ENCODE measurements at regions not wholly inside any gene's neighbourhood (a gene's known extent, or its start where the extent isn't known, plus 50 kb on each side); places are given as distances from the start of the nearest gene placed in this dataset.
A peak's percentile ranks its signal among the peaks of the same experiment; 100 is the strongest.
"Not testable (repeated sequence)": the region's sequence is repeated elsewhere in the genome, so short reads cannot be mapped to it uniquely, and the experiment has no call there.

- TF ChIP-seq ZNF761 (CRISPR knock-in tag; conservative IDR thresholded peaks at IDR 0.05) = 0 out of 2 replicates have a peak, but pooled peaks have one; percentile 32
- 0 out of 2 replicates have a peak, but pooled peaks have one; percentile 19 for TF ChIP-seq ZNF772 (CRISPR knock-in tag; IDR thresholded peaks at IDR 0.05)
- peak; percentile 44; the same call in 1 of the 2 replicates for TF ChIP-seq ZNF350 (CRISPR knock-in tag; IDR thresholded peaks at IDR 0.05; ENCODE audit: borderline replicate concordance, low read depth)
- peak; percentile 39; the same call in 1 of the 2 replicates for TF ChIP-seq NCOA2 (CRISPR knock-in tag; IDR thresholded peaks at IDR 0.05)
- TF ChIP-seq GMEB1 (CRISPR knock-in tag; IDR thresholded peaks at IDR 0.05; ENCODE audit: borderline replicate concordance) = peak; percentile 18; the same call in 1 of the 2 replicates
- not testable (repeated sequence) for TF ChIP-seq SOX13 (IDR thresholded peaks at IDR 0.05)
- peak in 1 of 2 experiments; percentile 26; a peak in 1 of 4 replicates for TF ChIP-seq SOX13 (CRISPR knock-in tag; conservative IDR thresholded peaks at IDR 0.05 in 1 of 2, IDR thresholded peaks at IDR 0.05 in 1 of 2)
- TF ChIP-seq RFX5 (IDR thresholded peaks at IDR 0.05; ENCODE audit: low read depth, low read length) = peak; percentile 52; the same call in 1 of the 2 replicates
- 0 out of 2 replicates have a peak, but pooled peaks have one; percentile 41 for TF ChIP-seq ZNF296 (CRISPR knock-in tag; conservative IDR thresholded peaks at IDR 0.05)
- peak; percentile 91 for TF ChIP-seq KLF6 (CRISPR knock-in tag; IDR thresholded peaks at IDR 0.05)
- TF ChIP-seq MAX (IDR thresholded peaks at IDR 0.05) = peak; percentile 48; the same call in 1 of the 2 replicates
- TF ChIP-seq TFDP1 (CRISPR knock-in tag; IDR thresholded peaks at IDR 0.05; ENCODE audit: borderline replicate concordance) = peak; percentile 42; the same call in 1 of the 2 replicates
- TF ChIP-seq POGZ (CRISPR knock-in tag; IDR thresholded peaks at IDR 0.05) = 0 out of 2 replicates have a peak, but pooled peaks have one; percentile 36
- TF ChIP-seq ERF (CRISPR knock-in tag; IDR thresholded peaks at IDR 0.05) = peak; percentile 87
- TF ChIP-seq ZNF709 (CRISPR knock-in tag; IDR thresholded peaks at IDR 0.05) = peak; percentile 50; the same call in 1 of the 2 replicates
- peak; percentile 51; the same call in 1 of the 2 replicates for TF ChIP-seq FOXK1 (CRISPR knock-in tag; IDR thresholded peaks at IDR 0.05; ENCODE audit: borderline replicate concordance, low read depth)
- TF ChIP-seq CSRNP1 (CRISPR knock-in tag; IDR thresholded peaks at IDR 0.05) = peak; percentile 43; the same call in 1 of the 2 replicates
- 0 out of 2 replicates have a peak, but pooled peaks have one; percentile 40 for TF ChIP-seq TEAD2 (CRISPR knock-in tag; IDR thresholded peaks at IDR 0.05)
- peak; percentile 72; the same call in 1 of the 2 replicates for TF ChIP-seq ZFP1 (CRISPR knock-in tag; IDR thresholded peaks at IDR 0.05)
- TF ChIP-seq ZNF737 (CRISPR knock-in tag; IDR thresholded peaks at IDR 0.05; ENCODE audit: borderline replicate concordance) = peak; percentile 89
- peak; percentile 80 for TF ChIP-seq THAP11 (CRISPR knock-in tag; IDR thresholded peaks at IDR 0.05)
- TF ChIP-seq ARHGAP35 (CRISPR knock-in tag; IDR thresholded peaks at IDR 0.05; ENCODE audit: borderline replicate concordance) = 0 out of 2 replicates have a peak, but pooled peaks have one; percentile 42
These were observed 1612.3 kb downstream of the SPATA31A7 start (continued) for GRCh38 chr9:62801961-62802718.

All from HepG2 (cell line).